NCI-H1092 treated with DMSO at 0.1 percent for 48 hours (cell line): ENCODE measurements at regions not wholly inside any gene's neighbourhood (a gene's known extent, or its start where the extent isn't known, plus 50 kb on each side); places are given as distances from the start of the nearest gene placed in this dataset.
"Not testable (repeated sequence)": the region's sequence is repeated elsewhere in the genome, so short reads cannot be mapped to it uniquely, and the experiment has no call there.

ENCODE experiments used
- DNase-seq: peaks from one replicate; lab custom pipeline; 2025; lab: John Stamatoyannopoulos, UW

DNA sequence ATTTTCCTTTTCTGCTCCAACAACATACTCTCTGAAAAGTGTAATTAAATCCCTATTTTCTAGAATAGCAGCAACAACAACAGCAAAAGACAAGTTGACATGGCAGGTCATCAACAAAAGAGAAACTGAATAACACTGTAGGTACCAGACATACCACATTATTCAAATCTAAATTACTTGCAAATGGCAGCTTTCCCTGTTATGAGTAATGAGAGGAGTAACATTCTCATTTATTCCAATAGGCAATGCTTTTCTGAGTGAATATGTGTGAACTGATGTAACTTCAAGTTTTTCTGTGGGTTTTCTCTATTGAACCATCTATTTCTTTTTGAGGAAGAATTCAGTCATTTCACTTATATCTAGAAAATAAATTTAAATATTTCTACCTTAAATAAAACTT, 501.5 kb downstream of the TRIB2 start:
- DNase-seq: no peak

DNA sequence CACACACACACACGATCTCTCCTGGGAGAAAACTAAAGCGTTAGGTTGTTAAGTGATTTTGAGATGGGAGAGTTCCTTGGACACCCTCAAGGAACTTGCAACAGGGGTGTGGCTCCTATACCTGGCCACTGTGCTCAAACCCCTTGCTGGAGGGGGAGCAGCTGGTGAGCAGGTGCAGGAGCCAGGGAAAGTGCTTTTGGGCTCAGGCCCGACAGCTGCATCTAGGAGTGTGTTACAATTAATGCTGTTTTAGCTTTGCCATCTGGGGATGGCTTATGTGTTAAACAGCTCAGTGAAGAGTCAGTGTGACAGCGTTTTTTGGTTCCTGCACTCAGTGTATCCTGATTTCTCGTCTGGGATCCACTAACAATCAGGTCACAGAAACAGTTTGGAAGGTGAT, 510.8 kb downstream of the TRIB2 start:
- DNase-seq: peak; percentile 51

DNA sequence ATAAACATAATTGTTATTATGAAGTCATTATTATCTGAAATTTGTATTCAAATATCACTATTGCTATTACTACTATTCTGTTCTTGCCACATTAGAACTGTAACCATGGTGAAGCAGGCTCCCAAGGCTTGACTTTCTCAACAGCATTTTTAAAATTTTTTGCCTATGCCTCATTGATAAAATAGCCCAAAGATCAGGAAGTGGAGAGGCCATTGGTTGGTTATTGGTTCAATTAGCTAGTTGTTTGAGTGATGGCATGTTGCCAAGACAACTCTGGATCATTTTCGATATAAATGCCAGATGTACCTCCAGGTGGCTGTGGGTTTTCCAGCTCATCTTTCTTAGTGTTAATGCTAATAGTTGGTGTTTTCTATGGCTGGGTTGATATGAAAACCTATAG, 513.5 kb downstream of the TRIB2 start:
- no peak for DNase-seq

DNA sequence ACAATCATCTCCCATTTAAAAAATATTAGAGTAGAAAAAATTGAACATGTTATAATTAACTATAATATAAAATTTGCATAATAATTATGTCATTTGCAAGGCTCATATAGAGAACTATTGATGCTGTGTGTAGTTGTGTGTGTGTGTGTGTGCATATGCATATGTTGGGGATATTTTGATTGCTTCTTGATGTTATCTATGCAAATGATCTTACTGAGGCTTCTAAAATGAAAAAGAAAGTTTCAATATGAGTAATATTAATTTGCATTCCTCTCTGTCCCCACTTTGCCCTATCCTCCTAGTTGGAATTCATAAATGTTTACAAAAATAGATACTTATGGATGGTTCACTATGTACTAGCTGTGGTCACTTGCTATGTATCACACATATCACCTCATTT, 523.3 kb downstream of the TRIB2 start:
- DNase-seq: no peak

DNA sequence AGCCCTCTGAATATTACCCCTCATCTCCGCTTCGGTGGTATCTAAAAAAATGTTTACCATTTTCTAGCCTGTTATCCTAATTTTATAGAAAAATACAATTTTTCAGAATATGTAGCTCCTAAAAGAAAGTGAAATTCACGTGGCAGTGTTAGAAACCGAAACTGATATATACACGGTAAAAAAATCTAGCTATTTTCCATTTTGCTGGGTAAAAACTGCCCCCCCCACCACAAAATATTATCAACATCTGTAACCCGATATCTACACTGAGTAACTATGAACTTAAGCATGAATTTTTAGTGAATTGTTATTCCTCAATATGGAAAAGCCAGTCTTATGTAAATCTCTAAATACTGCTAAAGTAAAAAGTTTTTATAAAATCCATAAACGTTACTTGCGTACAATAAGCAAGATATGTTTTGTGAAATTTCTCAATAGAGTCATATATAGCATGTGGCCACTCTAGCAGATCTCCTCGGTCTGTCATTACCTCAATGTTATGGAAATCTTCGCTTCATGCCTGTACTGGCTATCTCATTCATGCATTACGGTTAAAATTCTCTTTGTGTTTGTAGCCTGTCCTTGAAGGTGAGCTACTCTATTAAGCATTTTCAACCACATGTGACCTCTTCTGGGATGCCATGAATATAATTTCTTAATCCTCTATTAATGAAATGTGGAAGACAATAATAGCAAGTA, 524.2 kb downstream of the TRIB2 start:
- no peak for DNase-seq

DNA sequence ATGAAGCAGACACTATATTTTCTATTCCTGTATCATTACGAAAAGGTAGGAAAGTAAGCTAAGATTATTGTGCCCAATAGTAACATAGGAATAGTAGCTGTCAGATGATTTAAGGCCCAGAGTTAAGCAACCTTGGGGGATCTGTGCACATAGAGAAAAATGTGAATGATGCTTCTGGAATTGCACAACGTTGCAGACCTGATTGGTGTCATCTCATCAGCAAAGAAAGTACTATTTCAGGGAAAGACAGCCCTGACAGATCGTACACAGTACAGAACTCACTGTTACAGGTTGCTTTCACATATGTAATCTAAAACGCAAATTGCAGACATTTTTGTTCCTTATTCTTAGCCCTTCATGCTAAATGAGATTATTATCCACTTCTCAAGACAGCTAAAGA, 535.9 kb downstream of the TRIB2 start:
- no peak for DNase-seq

DNA sequence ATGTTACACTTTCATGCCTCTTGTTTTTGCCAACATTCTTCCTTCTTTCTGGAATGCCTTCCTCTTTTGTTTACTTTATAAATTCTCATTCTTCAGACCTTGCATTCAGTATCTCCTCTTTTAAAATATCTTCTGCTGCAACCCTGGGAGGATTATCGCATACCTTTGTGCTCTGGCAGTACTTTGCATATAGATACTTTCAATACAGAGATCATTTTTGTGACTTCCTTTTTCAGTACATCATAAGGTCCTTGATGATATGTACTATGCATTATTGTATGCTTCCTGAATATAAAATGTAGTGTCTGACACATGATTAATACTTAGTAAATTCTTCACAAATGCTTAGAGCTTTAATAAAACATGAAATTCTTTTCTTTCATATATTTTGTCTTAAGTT, 538.7 kb downstream of the TRIB2 start:
- DNase-seq: no peak

DNA sequence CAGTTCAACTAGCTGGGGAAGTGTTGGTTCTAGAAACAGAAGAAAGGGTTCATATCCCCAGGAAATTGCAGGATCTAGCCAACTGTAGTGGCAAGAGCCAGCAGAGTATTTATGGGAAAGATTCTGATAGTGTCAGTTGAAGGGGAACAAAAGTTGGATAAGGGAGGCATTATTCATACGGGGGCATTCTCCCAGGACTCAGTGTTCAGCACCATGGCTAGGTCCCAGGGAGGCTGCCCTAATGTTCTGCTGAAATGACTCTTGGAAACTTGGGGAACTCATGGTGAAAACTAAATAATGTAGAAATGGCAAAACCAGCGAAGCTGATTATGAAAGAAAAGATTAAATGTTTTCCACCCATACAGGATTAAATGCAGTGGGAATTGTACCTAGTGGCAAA, 543.7 kb downstream of the TRIB2 start:
- no peak for DNase-seq

DNA sequence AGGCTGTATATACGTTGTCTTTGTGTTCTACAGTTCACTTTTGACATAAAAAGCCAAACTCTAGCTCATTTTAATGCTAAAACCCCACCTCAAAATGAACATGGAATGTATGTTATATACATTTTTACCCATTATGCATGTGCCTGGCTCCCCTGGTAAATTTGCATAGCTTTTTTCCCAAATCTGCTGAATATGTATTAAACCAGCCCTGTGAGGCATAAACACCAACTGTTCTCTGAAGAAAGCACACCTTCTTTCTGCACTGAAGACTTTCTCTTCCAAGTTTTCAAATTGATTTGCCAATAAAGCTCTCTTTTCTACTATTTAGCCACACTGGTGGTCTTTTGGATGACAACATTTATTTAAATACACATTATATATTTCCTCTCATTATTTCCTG, 549.4 kb downstream of the TRIB2 start:
- DNase-seq: no peak

DNA sequence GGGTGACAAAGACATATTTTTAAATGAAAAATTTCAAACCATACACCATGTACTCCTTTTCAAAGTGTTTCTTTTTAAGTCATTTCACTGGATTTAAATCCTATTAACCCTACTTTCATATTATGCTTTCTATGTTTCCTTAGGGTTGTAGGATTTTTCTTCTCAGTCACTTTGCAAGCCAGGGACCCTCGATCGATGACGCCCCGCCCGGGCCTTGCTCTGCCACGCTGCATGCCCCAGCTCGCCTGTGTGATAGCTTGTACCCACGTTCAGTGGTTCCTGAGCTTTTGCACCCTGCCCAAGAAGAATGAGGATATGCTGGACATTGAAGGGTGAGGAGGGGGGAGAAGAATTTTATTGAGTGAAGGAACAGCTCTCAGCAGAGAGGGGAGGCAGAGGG, 568.0 kb downstream of the TRIB2 start:
- DNase-seq: no peak

DNA sequence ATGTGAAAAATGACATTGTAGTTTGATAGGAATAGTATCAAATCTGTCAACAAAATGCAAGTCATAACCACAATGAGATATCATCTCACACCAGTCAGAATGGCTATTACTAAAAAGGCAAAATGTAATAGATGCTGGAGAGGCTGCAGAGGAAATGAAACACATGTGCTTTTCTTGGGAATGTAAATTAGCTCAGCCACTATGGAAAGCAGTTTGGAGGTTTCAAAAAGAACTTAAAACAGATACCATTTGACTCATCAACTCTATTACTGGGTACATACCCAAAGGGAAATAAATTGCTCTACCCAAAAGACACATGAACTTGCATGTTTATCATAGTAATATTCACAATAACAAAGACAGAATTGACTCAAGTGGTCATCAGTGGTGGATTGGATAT, 572.6 kb downstream of the TRIB2 start:
- no peak for DNase-seq

DNA sequence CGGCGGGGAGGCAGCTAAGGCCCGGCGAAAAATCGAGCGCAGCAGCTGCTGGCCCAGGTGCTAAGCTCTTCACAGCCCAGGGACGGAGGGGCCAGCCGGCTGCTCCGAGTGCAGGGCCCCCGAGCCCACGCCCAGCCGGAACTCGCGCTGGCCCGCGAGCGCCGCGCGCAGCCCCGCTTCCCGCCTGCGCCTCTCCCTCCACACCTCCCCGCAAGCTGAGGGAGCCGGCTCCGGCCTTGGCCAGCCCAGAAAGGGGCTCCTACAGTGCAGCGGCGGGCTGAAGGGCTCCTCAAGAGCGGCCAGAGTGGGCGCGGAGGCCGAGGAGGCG, 591.7 kb downstream of the TRIB2 start:
- not testable (repeated sequence) for DNase-seq

DNA sequence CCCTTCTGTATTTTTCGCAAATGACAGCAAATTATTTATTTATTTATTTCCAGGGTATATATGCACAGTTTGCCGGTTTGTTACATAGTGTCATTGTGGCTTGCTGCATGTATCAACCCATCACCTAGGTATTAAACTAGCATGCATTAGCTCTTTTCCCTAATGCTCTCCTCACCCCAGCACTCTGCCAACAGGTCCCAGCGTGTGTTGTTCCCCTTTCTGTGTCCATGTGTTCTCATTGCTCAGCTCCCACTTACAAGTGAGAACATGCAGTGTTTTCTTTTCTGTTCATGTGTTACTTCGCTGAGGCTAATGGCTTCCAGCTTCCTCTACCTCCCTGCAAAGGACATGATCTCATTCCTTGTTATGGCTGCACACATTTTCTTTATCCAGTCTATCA, 592.3 kb downstream of the TRIB2 start:
- no peak for DNase-seq

DNA sequence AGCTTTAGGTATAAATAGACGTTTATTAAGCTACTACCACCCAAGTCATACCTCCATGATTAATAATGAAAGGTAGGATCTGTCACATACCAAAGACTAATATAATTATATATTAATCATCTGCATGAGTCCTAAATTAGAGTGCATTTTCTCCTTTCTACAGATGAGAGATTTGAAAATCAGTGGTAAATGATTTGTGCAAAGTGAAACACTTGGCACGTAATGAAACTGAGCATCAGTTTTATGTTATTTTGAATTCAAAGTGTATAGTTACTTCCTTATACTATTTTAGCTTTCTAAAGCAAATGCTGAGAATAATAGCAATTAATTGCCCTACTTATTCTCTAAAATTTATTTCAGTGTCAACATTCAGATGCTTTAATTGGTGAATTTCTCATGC, 615.3 kb downstream of the TRIB2 start:
- no peak for DNase-seq

DNA sequence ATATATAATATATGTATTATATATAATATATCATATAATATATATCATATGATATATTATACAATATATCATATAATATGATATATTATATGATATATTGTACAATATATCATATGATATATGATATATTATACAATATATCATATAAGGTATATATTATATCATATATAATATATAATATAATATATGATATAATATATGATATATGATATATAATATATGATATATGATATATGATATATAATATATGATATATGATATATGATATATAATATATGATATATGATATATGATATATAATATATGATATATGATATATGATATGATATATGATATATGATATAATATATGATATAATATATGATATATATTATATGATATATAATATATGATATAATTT, 617.3 kb downstream of the TRIB2 start:
- not testable (repeated sequence) for DNase-seq

DNA sequence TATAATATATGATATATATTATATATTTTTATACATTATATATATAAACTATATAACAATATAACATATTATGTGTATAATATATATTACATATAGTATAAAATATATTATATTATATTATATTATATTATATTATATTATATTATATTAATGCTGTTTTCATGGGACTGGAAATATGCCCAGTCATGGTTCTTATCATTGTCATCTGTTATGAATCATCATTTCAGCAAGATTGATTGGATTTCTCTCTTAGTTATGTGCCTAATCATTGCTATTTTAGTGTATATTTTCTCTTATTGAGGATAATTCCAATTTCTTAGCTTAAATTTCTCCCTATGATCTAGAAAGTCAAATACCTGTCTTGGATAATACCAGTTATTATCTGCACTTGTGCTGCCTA, 617.8 kb downstream of the TRIB2 start:
- DNase-seq: no peak

DNA sequence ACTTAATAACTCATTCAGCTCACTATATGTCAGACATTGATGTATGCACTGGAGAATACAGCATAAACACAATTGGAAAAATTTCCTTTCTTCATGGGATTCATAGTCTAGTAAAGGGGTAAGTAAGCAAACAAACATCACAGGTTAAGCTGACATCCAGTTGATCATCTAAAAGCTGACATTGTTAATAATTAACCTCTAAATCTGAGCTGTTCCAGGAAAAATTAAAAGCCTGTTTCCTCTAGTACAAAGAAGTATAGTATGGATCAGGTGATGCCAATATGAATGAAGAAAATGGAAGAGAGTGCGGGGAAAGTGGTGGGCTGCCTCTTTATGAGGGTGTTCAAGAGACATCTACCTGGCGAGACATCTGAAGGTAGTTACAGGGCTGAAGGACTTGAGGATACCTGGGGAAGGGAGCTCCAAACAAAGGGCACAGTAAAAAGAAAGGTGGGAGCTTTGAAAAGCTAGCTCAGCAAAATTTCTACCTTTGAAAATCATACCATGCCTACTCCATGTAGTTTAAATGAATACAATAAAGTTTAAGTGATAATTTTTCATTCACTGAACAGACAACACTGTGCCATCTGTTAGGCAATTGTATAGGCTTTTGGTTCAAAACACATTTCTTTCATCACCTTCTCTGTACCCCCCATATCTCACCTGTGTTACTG, 619.3 kb downstream of the TRIB2 start:
- DNase-seq: no peak

DNA sequence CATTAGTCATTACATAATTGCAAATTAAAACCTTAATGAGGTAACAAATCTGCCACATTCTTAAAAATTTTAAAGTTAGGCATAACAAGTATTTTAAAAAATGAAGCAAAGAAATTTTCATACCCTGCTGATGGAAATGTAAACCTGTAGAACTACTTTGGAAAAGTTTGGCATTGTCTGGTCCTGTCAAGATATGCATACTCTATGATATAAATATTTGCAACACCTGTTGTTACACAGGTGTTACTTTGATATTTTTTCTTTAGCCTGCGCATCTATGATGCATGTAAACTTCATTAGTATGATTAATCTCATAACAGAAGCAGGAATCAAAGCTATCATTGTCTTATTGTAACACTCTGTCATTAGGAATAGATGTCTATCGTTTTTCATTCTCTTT, 634.3 kb downstream of the TRIB2 start:
- no peak for DNase-seq

DNA sequence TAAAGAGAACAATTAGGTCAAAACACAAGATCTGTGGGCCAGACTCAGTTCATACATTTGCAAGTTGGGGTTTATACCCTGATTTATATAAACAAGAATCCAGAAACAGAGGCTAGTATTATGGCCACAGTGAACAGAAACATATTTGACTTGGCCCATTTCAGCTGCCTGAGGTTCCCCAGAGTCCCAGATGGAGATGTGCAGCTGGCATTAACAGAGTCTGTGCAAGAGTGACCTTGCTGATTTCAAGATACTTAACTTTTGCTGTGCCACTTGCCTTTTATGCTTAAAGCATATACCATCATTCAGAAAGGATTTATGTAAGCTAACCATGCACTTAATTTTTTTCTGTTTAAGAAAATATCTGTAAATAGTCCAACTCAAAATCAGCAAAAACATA, 636.3 kb downstream of the TRIB2 start:
- DNase-seq: no peak

DNA sequence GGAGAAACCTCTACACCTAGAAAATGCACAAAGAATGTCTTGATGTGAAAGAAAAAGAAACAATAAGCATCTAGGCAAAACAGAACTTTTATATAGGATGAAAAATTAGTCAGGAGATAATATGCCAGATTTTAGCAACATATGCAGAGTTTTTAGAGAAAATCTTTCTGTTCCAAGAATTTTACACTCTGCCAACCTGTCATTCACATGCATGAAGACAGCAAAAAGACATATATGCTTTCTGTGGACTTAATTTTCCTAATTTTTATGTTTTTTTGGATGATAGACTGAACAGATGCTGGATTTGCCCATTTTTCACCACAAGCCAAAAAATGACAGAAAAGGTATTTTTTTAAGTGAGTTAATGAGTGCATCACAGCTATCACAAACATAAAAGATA, 637.3 kb downstream of the TRIB2 start:
- no peak for DNase-seq

DNA sequence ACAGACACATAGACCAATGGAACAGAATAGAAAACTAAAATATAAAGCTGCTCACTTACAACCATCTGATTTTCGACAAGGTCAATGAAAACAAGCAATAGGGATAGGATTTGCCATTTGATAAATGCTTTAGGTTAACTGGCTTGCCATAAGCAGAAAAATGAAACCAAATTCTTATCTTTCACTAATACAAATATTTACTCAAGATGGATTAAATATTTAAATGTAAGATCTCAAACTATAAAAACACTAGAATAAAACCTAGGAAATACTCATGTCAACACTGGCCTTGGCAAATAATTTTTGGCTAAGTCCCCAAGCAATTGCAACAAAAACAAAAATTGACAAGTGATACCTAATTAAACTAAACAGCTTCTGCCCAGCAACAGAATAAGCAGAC, 665.2 kb downstream of the TRIB2 start:
- not testable (repeated sequence) for DNase-seq

DNA sequence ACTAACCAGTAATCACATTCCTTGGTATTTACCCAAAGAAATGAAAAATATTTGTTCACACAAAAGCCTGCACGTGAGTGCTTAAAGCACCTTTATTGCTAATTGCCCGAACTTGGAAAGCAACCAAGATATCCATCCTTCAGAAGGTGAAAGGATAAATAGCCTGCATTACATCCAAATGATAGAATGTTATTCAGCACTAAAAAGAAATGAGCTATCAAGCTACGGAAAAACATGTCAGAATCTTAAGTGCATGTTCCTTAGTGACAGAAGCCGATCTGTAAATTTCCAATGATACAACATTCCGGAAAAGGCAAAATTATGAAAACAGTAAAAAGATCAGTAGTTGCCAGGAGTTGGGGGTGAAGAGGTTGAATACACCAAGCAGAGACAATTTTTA, 672.4 kb downstream of the TRIB2 start:
- DNase-seq: peak; percentile 0

DNA sequence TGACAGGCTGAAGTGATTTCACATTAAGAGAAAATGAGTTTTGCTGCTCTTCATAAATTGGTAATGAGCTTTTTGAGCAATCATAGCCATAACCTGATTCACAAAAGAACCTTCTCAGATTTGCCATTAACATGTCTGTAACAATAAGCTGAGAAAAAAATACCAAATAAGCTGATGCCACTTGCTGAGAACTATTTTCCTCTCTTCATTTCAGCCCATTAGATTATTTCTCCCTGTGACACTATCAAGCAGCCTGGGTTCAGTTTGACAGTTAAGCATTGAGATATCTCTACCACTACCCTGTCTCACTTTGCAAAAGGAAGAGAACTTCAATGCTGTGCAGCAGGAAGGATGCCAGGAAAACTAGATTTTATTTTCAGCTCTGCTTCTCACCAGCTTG, 673.9 kb downstream of the TRIB2 start:
- no peak for DNase-seq

DNA sequence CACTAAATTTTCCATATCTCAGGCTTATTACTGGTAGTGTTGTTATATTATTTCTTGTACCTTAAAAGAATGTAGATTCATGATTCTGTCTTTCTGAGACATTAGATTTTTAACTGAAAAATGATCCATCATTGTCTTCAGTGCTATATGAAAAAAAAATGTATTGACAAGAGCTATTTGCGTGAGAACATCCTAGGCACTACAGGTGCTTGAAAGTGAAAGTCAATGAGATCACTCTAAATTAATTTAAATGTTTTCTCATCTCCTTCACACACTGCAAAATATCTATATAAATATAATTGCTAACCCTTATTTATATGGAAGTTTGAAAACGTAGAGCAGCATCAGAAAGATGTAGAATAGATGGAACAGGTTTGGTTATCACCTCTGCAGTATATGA, 684.6 kb downstream of the TRIB2 start:
- no peak for DNase-seq
